GM10248 (cell line): ENCODE measurements at regions not wholly inside any gene's neighbourhood (a gene's known extent, or its start where the extent isn't known, plus 50 kb on each side); places are given as distances from the start of the nearest gene placed in this dataset.

Source experiments
- CTCF ChIA-PET: fragments of 300-600 bp; sonication (Branson Sonifier 250); formaldehyde crosslinking; extraction: SDS; loops from one replicate; lab custom pipeline; 2021; ENCODE audit warnings: antibody characterized with exemption; lab: Yijun Ruan, JAX
- POLR2A ChIA-PET: fragments of 350-650 bp; sonication (Branson Sonifier 250); formaldehyde crosslinking; extraction: SDS; loops from one replicate; lab custom pipeline; 2020; ENCODE audit warnings: antibody characterized with exemption; lab: Yijun Ruan, JAX
- DNase-seq: peaks from one replicate; pipeline ENCODE4 v3.0.0; 2012; ENCODE audit errors: extremely low spot score
- TF ChIP-seq, protein P1 (sequence below): IDR thresholded peaks from 2 replicates; pipeline ENCODE4 v1.5.1; 2012; ENCODE audit warnings: mild to moderate bottlenecking, low read depth; ENCODE audit errors: extremely low read depth, missing control alignments, control extremely low read depth

DNA sequence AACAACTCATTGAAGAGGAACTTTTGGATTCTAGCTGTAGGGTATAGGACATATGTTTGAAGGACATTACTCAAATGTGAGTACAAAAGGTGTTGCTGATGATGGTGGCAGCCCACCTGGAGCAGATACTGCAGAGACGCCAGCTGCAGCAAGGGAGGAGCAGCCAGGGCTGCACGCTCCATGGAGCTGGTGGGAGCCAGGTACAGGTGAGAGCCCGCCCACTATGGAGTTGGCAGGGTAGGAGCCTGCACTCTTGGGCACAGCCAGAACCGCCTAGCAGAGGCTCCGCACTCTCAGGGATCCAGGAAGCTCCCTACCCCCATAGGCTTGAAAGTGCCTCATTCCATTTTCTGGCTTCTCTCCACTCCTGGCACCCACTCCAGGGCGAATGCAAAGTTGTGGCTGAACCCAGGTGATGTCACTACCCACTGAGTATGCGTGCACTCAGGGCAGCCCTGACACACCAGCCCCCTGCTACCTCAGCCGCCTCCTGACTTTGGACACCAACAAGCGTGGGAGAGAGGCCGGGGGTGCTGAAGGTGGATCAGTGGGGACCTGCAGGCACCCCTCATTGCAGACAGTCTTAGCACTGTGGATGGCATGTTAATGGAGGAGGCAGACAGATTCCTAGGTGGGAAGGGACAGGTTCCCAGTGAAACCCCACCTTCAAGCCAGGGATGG lies 761.1 kb downstream of the IPMK start:
- ChIA-PET POLR2A (no interaction called here), CTCF (interaction anchor here (1.4 kb wide), 1 partner anchor 12 kb away, joined by 4 read pairs; no protein-coding TSS in a partner anchor)
- TF ChIP-seq, protein P1, sequence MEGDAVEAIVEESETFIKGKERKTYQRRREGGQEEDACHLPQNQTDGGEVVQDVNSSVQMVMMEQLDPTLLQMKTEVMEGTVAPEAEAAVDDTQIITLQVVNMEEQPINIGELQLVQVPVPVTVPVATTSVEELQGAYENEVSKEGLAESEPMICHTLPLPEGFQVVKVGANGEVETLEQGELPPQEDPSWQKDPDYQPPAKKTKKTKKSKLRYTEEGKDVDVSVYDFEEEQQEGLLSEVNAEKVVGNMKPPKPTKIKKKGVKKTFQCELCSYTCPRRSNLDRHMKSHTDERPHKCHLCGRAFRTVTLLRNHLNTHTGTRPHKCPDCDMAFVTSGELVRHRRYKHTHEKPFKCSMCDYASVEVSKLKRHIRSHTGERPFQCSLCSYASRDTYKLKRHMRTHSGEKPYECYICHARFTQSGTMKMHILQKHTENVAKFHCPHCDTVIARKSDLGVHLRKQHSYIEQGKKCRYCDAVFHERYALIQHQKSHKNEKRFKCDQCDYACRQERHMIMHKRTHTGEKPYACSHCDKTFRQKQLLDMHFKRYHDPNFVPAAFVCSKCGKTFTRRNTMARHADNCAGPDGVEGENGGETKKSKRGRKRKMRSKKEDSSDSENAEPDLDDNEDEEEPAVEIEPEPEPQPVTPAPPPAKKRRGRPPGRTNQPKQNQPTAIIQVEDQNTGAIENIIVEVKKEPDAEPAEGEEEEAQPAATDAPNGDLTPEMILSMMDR, result no peak
- DNase-seq, result no peak

DNA sequence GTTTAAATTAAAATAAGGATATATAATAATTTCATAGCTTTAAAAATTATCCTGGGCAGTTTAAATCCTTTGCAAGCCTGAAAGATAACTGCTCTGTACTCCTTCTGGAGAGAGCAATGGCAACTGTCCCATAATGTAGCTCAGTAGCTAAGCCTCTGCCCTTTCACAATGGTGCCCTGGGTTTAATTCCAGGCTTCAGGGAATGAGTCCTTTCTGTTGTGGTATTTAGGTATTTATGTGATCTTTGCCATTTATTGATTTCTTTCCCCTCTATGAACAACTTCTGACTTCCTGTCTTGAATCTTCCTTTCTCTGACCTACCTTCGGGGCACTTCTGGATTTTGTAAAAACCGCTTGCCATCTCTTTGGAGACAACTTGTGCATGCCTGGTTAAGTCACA lies 773.2 kb downstream of the IPMK start:
- DNase-seq, result no peak
- ChIA-PET CTCF (interaction anchor here (1.2 kb wide), 1 partner anchor 13 kb away, joined by 4 read pairs; no protein-coding TSS in a partner anchor), POLR2A (no interaction called here)
- TF ChIP-seq, protein P1, result no peak

GRCh38 chr10:57482259-57482658 lies 785.4 kb downstream of the IPMK start:
- no peak for DNase-seq
- TF ChIP-seq, protein P1, result no peak
- ChIA-PET CTCF (interaction anchor here (1.0 to 1.9 kb wide), 4 partner anchors 8 to 163 kb away, joined by 3 to 6 read pairs (median 3); no protein-coding TSS in a partner anchor), POLR2A (no interaction called here)

DNA sequence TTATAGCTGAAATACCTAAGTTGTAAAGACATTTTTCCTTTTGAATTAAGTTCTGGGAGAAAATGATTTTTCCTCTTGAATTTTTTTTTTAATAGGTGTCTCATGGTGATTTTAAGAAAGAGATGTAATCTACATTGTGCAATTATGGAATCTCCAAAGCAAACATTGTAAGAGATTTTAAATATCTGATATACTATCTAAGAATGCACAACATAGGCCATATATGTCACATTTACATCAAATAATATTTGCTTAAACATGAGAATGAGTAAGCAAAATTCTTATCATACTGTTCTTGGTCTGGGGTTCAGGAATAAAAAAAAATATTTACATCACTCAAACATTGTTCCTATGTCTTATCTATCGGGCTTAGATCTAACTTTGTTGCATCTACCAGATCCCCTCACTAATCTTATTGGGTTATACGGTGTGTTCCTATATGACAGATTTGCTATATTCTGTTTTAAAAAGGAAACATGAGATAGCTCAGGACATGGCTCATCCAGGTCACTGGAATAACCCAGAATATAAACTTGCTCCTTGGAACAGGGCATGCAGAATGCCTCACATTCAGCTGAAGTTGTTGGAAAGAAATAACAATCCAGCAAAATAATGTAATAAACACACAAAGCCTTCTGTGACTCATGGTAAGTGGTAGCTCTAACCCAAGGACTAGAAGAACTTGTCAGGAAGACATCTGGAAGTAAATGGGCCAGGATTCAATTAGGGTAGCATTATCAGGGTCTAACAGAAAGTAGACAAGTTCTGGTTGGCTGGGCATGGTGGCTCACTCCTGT lies 794.7 kb downstream of the IPMK start:
- ChIA-PET CTCF (interaction anchor here (0.7 to 2.3 kb wide), 2 partner anchors 9 to 13 kb away, joined by 3 to 6 read pairs; no protein-coding TSS in a partner anchor), POLR2A (no interaction called here)
- DNase-seq, result no peak
- TF ChIP-seq, protein P1, result no peak

DNA sequence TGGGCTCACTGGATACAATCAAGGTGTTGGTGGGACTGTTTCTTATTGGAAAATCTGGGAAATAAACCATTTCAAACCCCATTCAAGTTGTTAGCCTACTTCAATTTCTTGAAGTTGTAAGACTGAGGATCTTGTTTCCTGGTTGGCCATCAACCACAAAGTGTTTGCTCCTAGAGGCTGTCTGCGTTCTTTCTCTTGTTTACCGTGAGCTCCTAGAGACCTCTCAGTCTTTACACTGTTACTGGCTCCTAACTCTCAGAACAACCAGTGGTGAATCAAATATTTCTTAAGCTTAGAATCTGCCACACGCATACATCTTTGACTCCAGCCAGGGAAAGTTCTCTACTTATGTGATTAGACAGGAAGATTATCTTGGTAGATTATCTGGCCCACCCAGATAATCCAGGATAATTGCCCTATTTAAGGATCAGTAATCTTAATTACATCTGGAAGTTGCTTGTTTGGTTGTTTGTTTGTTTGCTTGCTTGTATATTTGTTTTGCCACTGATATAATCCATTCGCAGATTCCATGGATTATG lies 798.7 kb downstream of the IPMK start:
- CTCF ChIA-PET, result no interaction called here
- DNase-seq, result no peak
- TF ChIP-seq, protein P1, result no peak
- POLR2A ChIA-PET, result no interaction called here

DNA sequence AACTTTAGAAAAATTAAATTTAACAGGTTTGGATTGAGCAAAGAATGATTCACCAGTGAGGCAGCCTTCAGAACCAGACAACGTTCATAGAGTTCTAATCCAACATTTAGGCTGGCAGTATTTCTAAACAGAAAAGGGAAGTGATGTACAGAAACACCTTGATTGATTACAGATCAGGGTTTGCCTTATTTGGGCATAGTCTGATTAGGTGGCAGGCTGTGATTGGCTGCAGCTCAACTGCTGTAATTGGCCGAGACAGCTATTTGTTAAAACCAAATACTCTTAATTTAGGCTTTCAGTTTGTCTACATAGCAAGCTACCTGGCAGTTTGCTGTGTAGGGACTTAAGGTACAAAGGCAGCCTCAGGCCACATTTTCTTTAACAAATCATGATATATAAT lies 802.5 kb downstream of the IPMK start:
- ChIA-PET CTCF (interaction anchor here (1.5 to 2.2 kb wide), 2 partner anchors 12 to 13 kb away, joined by 6 to 7 read pairs; no protein-coding TSS in a partner anchor), POLR2A (no interaction called here)
- TF ChIP-seq, protein P1, result no peak
- DNase-seq, result no peak
